GM18951 (cell line): ENCODE measurements at regions not wholly inside any gene's neighbourhood (a gene's known extent, or its start where the extent isn't known, plus 50 kb on each side); places are given as distances from the start of the nearest gene placed in this dataset.
"Not testable (repeated sequence)": the region's sequence is repeated elsewhere in the genome, so short reads cannot be mapped to it uniquely, and the experiment has no call there.

ENCODE experiments used
- POLR2A ChIP-seq: IDR thresholded peaks from 4 replicates; pipeline ENCODE4 v1.6.1; 2011; ENCODE audit warnings: mild to moderate bottlenecking; ENCODE audit not compliant: insufficient read length, insufficient read depth; ENCODE audit errors: extremely low read depth
- in situ Hi-C: fragments of 300-500 bp; cut with MboI; formaldehyde crosslinking; loops from one replicate; pipeline ENCODE4 v1.12.0; 2022; ENCODE audit warnings: low sequenced_read_pairs, mixed read lengths, inconsistent platforms; ENCODE audit not compliant: unreplicated experiment

- TF ChIP-seq POLR2A, result no peak
- in situ Hi-C loops, result no loop called here
Measured at GRCh38 chr16:72645538-72645937, 402.4 kb downstream of the ZFHX3 start.

GRCh38 chr16:72644911-72645310 is 403.0 kb downstream of the ZFHX3 start:
- in situ Hi-C loops, result no loop called here

GRCh38 chr16:72639494-72639893 is 408.4 kb downstream of the ZFHX3 start:
- TF ChIP-seq POLR2A, result no peak
- in situ Hi-C loops, result no loop called here

More at GRCh38 chr16:72644911-72645310, 403.0 kb downstream of the ZFHX3 start:
- no peak for TF ChIP-seq POLR2A

GRCh38 chr16:72637306-72637705 is 410.6 kb downstream of the ZFHX3 start:
- in situ Hi-C loops, result no loop called here
- TF ChIP-seq POLR2A, result no peak

- in situ Hi-C loops, result no loop called here
- TF ChIP-seq POLR2A, result no peak
Measured at GRCh38 chr16:72635694-72636093, 412.2 kb downstream of the ZFHX3 start.

GRCh38 chr16:72635104-72635503 is 412.8 kb downstream of the ZFHX3 start:
- in situ Hi-C loops, result no loop called here
- TF ChIP-seq POLR2A, result no peak

DNA sequence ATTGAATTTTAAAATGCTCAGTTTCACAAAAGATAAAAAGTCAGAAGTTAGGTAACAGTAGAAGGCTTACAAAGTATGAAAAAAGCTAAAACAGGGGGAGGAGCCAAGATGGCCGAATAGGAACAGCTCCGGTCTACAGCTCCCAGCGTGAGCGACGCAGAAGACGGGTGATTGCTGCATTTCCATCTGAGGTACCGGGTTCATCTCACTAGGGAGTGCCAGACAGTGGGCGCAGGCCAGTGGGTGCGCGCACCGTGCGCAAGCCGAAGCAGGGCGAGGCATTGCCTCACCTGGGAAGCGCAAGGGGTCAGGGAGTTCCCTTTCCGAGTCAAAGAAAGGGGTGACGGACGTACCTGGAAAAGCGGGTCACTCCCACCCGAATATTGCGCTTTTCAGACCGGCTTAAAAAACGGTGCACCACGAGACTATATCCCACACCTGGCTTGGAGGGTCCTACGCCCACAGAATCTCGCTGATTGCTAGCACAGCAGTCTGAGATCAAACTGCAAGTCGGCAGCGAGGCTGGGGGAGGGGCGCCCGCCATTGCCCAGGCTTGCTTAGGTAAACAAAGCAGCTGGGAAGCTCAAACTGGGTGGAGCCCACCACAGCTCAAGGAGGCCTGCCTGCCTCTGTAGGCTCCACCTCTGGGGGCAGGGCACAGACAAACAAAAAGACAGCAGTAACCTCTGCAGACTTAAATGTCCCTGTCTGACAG is 420.6 kb downstream of the ZFHX3 start:
- in situ Hi-C loops, result not testable (repeated sequence)

DNA sequence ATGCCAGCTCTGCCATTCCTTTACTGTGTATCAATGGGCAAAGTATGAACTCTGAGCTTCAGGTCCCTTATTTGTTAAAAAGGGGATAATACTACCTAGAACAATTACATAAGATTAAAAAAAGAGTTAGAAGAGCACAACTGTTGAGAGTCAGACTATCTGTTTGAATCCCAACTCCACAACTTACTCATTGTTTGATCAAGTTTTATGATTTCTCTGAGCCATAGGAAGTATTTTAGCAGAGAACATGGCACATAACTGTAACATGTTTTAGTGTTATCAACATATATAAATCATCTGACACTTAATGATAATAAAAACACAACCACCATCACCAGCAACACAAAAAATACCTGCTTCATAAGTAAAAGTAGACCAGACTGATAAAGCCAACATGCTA is 421.3 kb downstream of the ZFHX3 start:
- TF ChIP-seq POLR2A, result no peak
- in situ Hi-C loops, result no loop called here

DNA sequence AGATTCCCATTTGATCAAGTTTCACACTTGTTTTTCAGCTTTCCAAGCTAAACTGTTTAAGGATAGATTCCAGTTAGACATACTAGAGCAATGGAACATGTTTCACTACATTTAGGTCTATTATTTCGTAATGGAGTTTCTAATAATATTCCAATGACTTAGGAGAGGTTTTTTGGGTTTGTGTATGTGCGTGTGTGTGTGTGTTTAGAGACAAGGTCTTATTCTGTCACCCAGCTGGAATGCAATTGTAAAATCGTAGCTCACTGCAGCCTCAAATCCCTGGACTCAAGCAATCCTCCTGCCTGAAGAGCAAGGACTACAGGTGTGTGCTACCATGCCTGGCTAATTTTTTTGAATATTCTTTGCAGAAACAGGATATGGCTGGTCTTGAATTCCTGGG is 426.3 kb downstream of the ZFHX3 start:
- in situ Hi-C loops, result no loop called here
- TF ChIP-seq POLR2A, result no peak

GRCh38 chr16:72620853-72621252 is 427.1 kb downstream of the ZFHX3 start:
- TF ChIP-seq POLR2A, result no peak
- in situ Hi-C loops, result no loop called here

GRCh38 chr16:72620348-72620747 is 427.6 kb downstream of the ZFHX3 start:
- no peak for TF ChIP-seq POLR2A
- in situ Hi-C loops, result no loop called here

DNA sequence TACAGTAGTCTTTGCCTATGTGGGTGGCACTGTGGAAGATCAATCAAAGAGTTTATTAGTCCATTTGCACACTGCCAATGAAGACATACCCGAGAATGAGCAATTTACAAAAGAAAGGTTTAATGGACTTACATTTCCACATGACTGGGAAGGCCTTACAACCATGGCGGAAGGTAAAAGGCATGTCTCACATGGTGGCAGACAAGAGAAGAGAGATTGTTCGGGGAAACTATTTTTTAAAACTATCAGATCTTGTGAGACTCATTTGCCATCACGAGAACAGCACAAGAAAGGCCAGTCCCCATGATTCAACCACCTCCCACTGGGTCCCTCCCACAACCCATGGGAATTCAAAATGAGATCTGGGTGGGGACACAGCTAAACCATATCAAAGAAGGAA is 432.1 kb downstream of the ZFHX3 start:
- no peak for TF ChIP-seq POLR2A
- in situ Hi-C loops, result no loop called here

GRCh38 chr16:72612718-72613117 is 435.2 kb downstream of the ZFHX3 start:
- no peak for TF ChIP-seq POLR2A
- in situ Hi-C loops, result no loop called here

DNA sequence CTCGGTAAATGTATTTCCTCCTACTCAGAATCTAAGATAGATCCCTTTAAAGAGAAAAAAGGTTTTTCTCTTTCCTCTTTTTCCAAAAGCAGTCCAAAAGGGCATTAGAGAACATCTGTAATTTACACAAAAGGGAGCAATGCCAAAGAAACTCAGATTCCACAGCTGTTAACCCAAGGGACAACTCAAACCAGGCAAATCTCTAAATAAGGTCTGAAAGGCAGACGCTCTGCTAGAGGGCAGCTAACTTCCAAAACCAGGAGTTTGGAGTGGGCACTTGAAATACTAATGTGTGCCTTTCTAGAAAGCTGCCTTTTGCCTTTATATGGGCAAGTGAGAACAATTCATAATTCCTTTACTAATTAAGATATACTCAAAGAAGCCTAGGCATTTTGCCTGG is 435.7 kb downstream of the ZFHX3 start:
- in situ Hi-C loops, result no loop called here
- no peak for TF ChIP-seq POLR2A

GRCh38 chr16:72609933-72610332 is 438.0 kb upstream of the PMFBP1 start:
- no peak for TF ChIP-seq POLR2A
- in situ Hi-C loops, result no loop called here
